A549 (cell line): ENCODE measurements at regions not wholly inside any gene's neighbourhood (a gene's known extent, or its start where the extent isn't known, plus 50 kb on each side); places are given as distances from the start of the nearest gene placed in this dataset.

ENCODE experiments used
- ATAC-seq, 2 experiments: fragments of 200-7000 bp in 1 of 2; fragments of >200 bp in 1 of 2; cut with Nextera tagmentation in 1 of 2; cut with Tn5 transposase in 1 of 2; 3 replicates each; pipeline versions ENCODE4 v1.8.0 to v1.9.1; 2018 to 2020; ENCODE audit warnings: mild to moderate bottlenecking in 1 of 2, moderate library complexity in 1 of 2
- CTCF ChIA-PET: fragments of 300-600 bp; sonication (Branson Sonifier 250); formaldehyde crosslinking; extraction: SDS; loops from one replicate; lab custom pipeline; 2021; ENCODE audit warnings: antibody characterized with exemption, inconsistent platforms; lab: Yijun Ruan, JAX
- POLR2A ChIA-PET: fragments of 350-600 bp; formaldehyde crosslinking; extraction: SDS; loops from one replicate; lab custom pipeline; 2021; ENCODE audit warnings: antibody characterized with exemption, inconsistent platforms; lab: Yijun Ruan, JAX
- DNase-seq, 2 experiments: peaks; one replicate each; pipeline versions ENCODE4 v3.0.0 to v3.0.0-alpha.2; 2011 to 2016; ENCODE audit warnings: low read depth in 1 of 2, low spot score in 1 of 2
- FAIRE-seq: peaks from 2 replicates; lab custom pipeline; 2011; peaks lifted over from hg19 to GRCh38; lab: Jason Lieb, UNC
- H3K27ac ChIP-seq, 2 experiments: fragments of >200 bp; sonication (Bioruptor Twin); formaldehyde crosslinking; 3 replicates each; pipeline ENCODE4 v1.5.1; 2016 to 2017
- H3K4me1 ChIP-seq: fragments of >200 bp; sonication (Bioruptor Twin); formaldehyde crosslinking; 3 replicates; pipeline ENCODE4 v1.6.1; 2016
- H3K4me2 ChIP-seq: fragments of >200 bp; sonication (Bioruptor Twin); formaldehyde crosslinking; 3 replicates; pipeline ENCODE4 v1.6.1; 2016
- H3K4me3 ChIP-seq: fragments of >200 bp; sonication (Bioruptor Twin); formaldehyde crosslinking; 3 replicates; pipeline ENCODE4 v1.5.1; 2016
- H3K9me3 ChIP-seq: fragments of >200 bp; sonication (Bioruptor Twin); formaldehyde crosslinking; 3 replicates; pipeline ENCODE4 v1.6.1; 2016
- CBX8 ChIP-seq: fragments of 200-600 bp; sonication (generic); IDR thresholded peaks from 2 replicates; pipeline ENCODE4 v1.6.1; 2016
- CEBPB ChIP-seq, 2 experiments: fragments of >200 bp in 1 of 2; sonication (Bioruptor Twin) in 1 of 2; formaldehyde crosslinking in 1 of 2; IDR thresholded peaks; 2 replicates each; pipeline ENCODE4 v1.6.1; 2012 to 2016
- CHD2 ChIP-seq: fragments of 150-350 bp; IDR thresholded peaks from 2 replicates; pipeline ENCODE4 v1.6.1; 2014; ENCODE audit warnings: low read length; ENCODE audit not compliant: partially characterized antibody
- EP300 ChIP-seq, 2 experiments: fragments of >200 bp; sonication (Bioruptor Twin); formaldehyde crosslinking; IDR thresholded peaks; 2 replicates in 1 of 2; 3 replicates in 1 of 2; pipeline ENCODE4 v1.6.1; 2016 to 2017
- ESRRA ChIP-seq: fragments of 150-350 bp; IDR thresholded peaks from 2 replicates; pipeline ENCODE4 v1.6.1; 2014; ENCODE audit warnings: mild to moderate bottlenecking, low read length, borderline replicate concordance
- FOSB ChIP-seq: fragments of 250-450 bp; sonication (Bioruptor Pico); IDR thresholded peaks from 2 replicates; pipeline ENCODE4 v1.5.0; 2020; ENCODE audit warnings: mild to moderate bottlenecking, moderate library complexity
- HDAC2 ChIP-seq: fragments of 200-600 bp; sonication (generic); IDR thresholded peaks from 2 replicates; pipeline ENCODE4 v1.6.1; 2016
- HES2 ChIP-seq: fragments of >200 bp; sonication (Bioruptor Twin); formaldehyde crosslinking; IDR thresholded peaks from 2 replicates; pipeline ENCODE4 v1.6.1; 2016
- HMGXB4 ChIP-seq: fragments of 250-450 bp; sonication (Bioruptor Pico); IDR thresholded peaks from 2 replicates; pipeline ENCODE4 v1.5.0; 2021; ENCODE audit warnings: mild to moderate bottlenecking, moderate library complexity, borderline replicate concordance
- HOXA7 ChIP-seq: fragments of 250-450 bp; sonication (Bioruptor Pico); IDR thresholded peaks from 2 replicates; pipeline ENCODE4 v1.5.0; 2020; ENCODE audit warnings: mild to moderate bottlenecking, moderate library complexity
- HOXB5 ChIP-seq: fragments of 250-450 bp; sonication (Bioruptor Pico); IDR thresholded peaks from 2 replicates; pipeline ENCODE4 v1.5.0; 2020; ENCODE audit warnings: mild to moderate bottlenecking, moderate library complexity
- KDM1A ChIP-seq: fragments of 200-600 bp; sonication (generic); IDR thresholded peaks from 2 replicates; pipeline ENCODE4 v1.6.1; 2016; ENCODE audit warnings: low read depth, mild to moderate bottlenecking
- KDM5A ChIP-seq: fragments of 200-600 bp; sonication (generic); IDR thresholded peaks from 2 replicates; pipeline ENCODE4 v1.6.1; 2016; ENCODE audit warnings: antibody characterized with exemption, mild to moderate bottlenecking
- MAFK ChIP-seq: fragments of 450-650 bp; IDR thresholded peaks from 2 replicates; pipeline ENCODE4 v1.6.1; 2014; ENCODE audit not compliant: partially characterized antibody
- MAX ChIP-seq: IDR thresholded peaks from 2 replicates; pipeline ENCODE4 v1.6.1; 2012
- MAZ ChIP-seq: fragments of 150-350 bp; IDR thresholded peaks from 2 replicates; pipeline ENCODE4 v1.6.1; 2014; ENCODE audit warnings: antibody characterized with exemption, low read depth, low read length, borderline replicate concordance
- NR3C1 ChIP-seq: fragments of >200 bp; sonication (Bioruptor Twin); formaldehyde crosslinking; IDR thresholded peaks from 3 replicates; pipeline ENCODE4 v1.6.1; 2017
- PHF8 ChIP-seq: fragments of 200-600 bp; sonication (generic); IDR thresholded peaks from 2 replicates; pipeline ENCODE4 v1.6.1; 2016; ENCODE audit warnings: low read depth, mild to moderate bottlenecking, antibody characterized with exemption, moderate library complexity, borderline replicate concordance
- POLR2A ChIP-seq: IDR thresholded peaks from 2 replicates; pipeline ENCODE4 v1.6.1; 2012; ENCODE audit warnings: mild to moderate bottlenecking, low read length
- RAD21 ChIP-seq, 2 experiments: fragments of >200 bp in 1 of 2; sonication (Bioruptor Twin) in 1 of 2; formaldehyde crosslinking in 1 of 2; IDR thresholded peaks in 1 of 2; conservative IDR thresholded peaks in 1 of 2; 2 replicates in 1 of 2; 3 replicates in 1 of 2; pipeline ENCODE4 v1.6.1; 2012 to 2018; ENCODE audit warnings: inconsistent platforms in 1 of 2
- RARB ChIP-seq: fragments of 250-450 bp; sonication (Bioruptor Pico); IDR thresholded peaks from 2 replicates; pipeline ENCODE4 v1.8.0; 2021; ENCODE audit warnings: mild to moderate bottlenecking, moderate library complexity
- REST ChIP-seq: fragments of 200-600 bp; sonication (generic); IDR thresholded peaks from 2 replicates; pipeline ENCODE4 v1.6.1; 2016; ENCODE audit warnings: antibody characterized with exemption, mild to moderate bottlenecking, moderate library complexity
- RFX5 ChIP-seq: fragments of 450-650 bp; IDR thresholded peaks from 2 replicates; pipeline ENCODE4 v1.7.1; 2014; ENCODE audit warnings: antibody characterized with exemption, mild to moderate bottlenecking, moderate library complexity
- TP53 ChIP-seq: fragments of 250-450 bp; sonication (Bioruptor Pico); IDR thresholded peaks from 2 replicates; pipeline ENCODE4 v1.5.0; 2021; ENCODE audit warnings: mild to moderate bottlenecking, moderate library complexity
- ZC3H11A ChIP-seq: fragments of 450-650 bp; IDR thresholded peaks from 2 replicates; pipeline ENCODE4 v1.6.1; 2014; ENCODE audit warnings: antibody characterized with exemption, mild to moderate bottlenecking
- ZNF302 ChIP-seq: fragments of 250-450 bp; sonication (Bioruptor Pico); IDR thresholded peaks from 2 replicates; pipeline ENCODE4 v1.9.0; 2021; ENCODE audit warnings: inconsistent platforms, mild to moderate bottlenecking, moderate library complexity
- ZSCAN20 ChIP-seq: fragments of 250-450 bp; sonication (Bioruptor Pico); IDR thresholded peaks from 2 replicates; pipeline ENCODE4 v1.8.0; 2022; ENCODE audit warnings: mild to moderate bottlenecking, moderate library complexity
- WGBS: methylation state at CpG from one replicate; pipeline ENCODE4 v1.1.6; 2017; ENCODE audit errors: missing lambda C conversion rate; 5-methylcytosine and 5-hydroxymethylcytosine counted together

GRCh38 chr13:79870123-79870522, 389.2 kb downstream of the NDFIP2 start:
- peak; percentile 85 for TF ChIP-seq MAFK
- no peak for TF ChIP-seq ZC3H11A
- TF ChIP-seq HOXA7: no peak
- no peak for FAIRE-seq
- DNase-seq: no peak
- 0 out of 3 replicates have a peak, but pooled peaks cover 4% of the 10 kb centered on the region for H3K4me1 ChIP-seq
- H3K4me2 ChIP-seq: no peak overlapping the region
- ATAC-seq: no peak
- no peak overlapping the region for H3K4me3 ChIP-seq
- H3K9me3 ChIP-seq: no peaks in the 10 kb centered on the region
- no peak overlapping the region for H3K27ac ChIP-seq
- ChIA-PET POLR2A (no interaction called here), CTCF (no interaction called here)

- no peak overlapping the region for H3K27ac ChIP-seq
- no peaks in the 10 kb centered on the region for H3K9me3 ChIP-seq
- TF ChIP-seq TP53 (no peak), KDM5A (no peak), CEBPB (IDR thresholded peaks at IDR 0.05) (no peak), RARB (CRISPR knock-in tag) (no peak), ZNF302 (no peak), RFX5 (no peak), RAD21 (conservative IDR thresholded peaks at IDR 0.05 in 1 of 2, IDR thresholded peaks at IDR 0.05 in 1 of 2) (no peak), HMGXB4 (CRISPR knock-in tag) (no peak), EP300 (IDR thresholded peaks at IDR 0.05) (no peak), MAZ (no peak), HOXB5 (CRISPR knock-in tag) (no peak), HES2 (no peak), CHD2 (no peak), ZSCAN20 (CRISPR knock-in tag) (no peak), FOSB (CRISPR knock-in tag) (no peak), ESRRA (no peak)
- ATAC-seq: no peak
- POLR2A ChIA-PET: no interaction called here
- no peak overlapping the region for H3K4me3 ChIP-seq
- 54% methylated on average over 2 of the region's 2 CpGs for WGBS
- CTCF ChIA-PET: no interaction called here
- FAIRE-seq: no peak
- H3K4me1 ChIP-seq: 0 out of 3 replicates have a peak, but pooled peaks cover 4% of the 10 kb centered on the region
- DNase-seq: peak in 1 of 2 experiments; percentile 7
- H3K4me2 ChIP-seq: no peak overlapping the region
Observed at GRCh38 chr13:79869326-79869725, 388.4 kb downstream of the NDFIP2 start.

GRCh38 chr13:79867254-79867653, 386.3 kb downstream of the NDFIP2 start:
- POLR2A ChIA-PET: no interaction called here
- Histone ChIP-seq H3K4me2 (no peak overlapping the region), H3K4me3 (no peak overlapping the region), H3K4me1 (0 out of 3 replicates have a peak, but pooled peaks cover 4% of the 10 kb centered on the region), H3K9me3 (no peaks in the 10 kb centered on the region), H3K27ac (no peak overlapping the region)
- DNase-seq (no peak), ATAC-seq (no peak), FAIRE-seq (no peak)
- CTCF ChIA-PET: no interaction called here
- WGBS: 79% methylated on average over 1 of the region's 1 CpG
- TF ChIP-seq PHF8: no peak
- no peak for TF ChIP-seq CHD2
- TF ChIP-seq HDAC2: no peak
- no peak for TF ChIP-seq REST
- TF ChIP-seq CBX8: no peak
- no peak for TF ChIP-seq KDM5A
- TF ChIP-seq POLR2A: no peak
- no peak for TF ChIP-seq HOXB5 (CRISPR knock-in tag)
- TF ChIP-seq MAZ: no peak
- TF ChIP-seq RARB (CRISPR knock-in tag): no peak
- TF ChIP-seq NR3C1: no peak
- TF ChIP-seq MAX: no peak
- no peak for TF ChIP-seq KDM1A
